DMS79 (cell line): ENCODE measurements at regions not wholly inside any gene's neighbourhood (a gene's known extent, or its start where the extent isn't known, plus 50 kb on each side); places are given as distances from the start of the nearest gene placed in this dataset.
"Not testable (repeated sequence)": the region's sequence is repeated elsewhere in the genome, so short reads cannot be mapped to it uniquely, and the experiment has no call there.

Experiments used
- DNase-seq: peaks from one replicate; lab custom pipeline; 2025; lab: John Stamatoyannopoulos, UW

DNA sequence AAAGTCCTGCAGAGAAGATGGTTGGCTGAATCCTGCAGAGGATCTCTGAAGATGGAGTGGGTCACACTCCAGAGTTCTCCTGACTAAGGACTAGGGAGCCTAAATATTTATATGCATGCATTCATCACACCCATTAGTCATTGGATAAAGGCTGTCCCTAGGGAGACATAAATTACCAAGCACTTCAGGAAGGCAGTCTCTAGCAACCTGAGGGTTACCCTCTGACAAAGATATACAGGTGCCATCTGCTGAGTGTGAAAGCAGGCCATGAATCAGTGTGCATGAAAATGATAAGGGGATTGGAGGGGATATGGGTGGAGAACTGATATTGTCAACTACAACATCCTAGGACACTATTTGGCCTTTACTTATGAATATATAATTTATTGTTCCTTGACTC, 294.8 kb upstream of the DDX18 start:
- DNase-seq, result no peak

DNA sequence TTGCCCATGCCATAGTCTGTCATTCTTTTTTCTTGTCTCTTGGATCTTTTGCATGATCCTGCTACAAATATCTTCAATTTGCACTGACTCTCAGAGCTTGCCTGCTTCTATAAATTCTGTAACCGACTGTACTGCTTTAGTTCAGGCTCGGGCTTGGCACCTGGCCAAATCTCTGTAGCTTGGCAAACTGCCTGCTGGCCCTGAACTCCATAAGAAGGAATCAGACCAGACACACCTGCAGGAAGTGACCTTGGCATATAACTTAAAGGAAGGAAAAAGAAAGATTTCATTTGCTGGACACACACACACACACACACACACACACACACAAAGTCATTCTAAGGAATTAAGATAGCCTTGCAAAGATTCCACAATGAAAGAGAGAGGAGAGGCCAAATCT, 291.2 kb upstream of the DDX18 start:
- peak; percentile 9 for DNase-seq

DNA sequence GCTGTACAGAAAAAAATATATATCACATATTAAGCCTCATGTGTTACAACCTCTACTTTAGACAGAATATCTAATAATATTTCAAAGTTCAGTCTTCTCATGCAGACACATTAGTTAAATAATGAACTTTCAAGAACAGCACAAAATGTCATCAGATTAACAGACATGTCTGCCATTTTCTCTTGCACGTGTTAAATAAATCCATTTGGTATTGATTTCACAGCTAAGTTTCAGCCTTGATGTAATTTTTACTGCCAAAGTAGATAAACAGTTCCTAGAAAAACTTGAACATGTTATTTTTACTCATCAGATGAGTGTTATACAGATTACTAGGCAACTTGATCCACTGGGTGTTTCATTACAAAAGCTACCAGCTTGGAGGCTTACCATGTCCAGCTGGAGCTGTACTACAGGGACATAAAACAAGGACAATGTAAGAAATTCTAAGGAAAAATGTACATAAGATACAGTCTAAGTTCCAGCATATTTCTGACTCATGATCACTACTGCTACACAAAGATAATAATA, 290.7 kb upstream of the DDX18 start:
- DNase-seq, result no peak

DNA sequence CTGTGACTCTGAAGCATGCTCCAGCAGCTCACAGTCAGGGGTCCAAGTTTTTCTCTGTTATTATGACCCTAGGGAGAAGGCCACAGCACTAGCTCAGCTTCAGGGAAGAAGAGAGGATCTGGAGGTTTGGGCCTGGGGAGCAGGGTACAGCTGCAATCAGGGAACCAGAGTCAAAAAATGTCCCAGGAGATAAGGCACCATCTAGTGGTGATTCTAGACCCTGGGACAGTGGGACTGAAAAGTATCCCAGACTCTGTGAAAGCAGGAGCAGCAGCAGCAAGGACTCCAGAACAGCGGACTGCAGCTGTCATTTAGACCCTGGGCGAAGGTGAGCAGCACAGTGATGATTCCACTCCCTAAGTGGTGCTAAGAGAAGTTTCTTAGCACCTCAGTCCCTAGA, 278.4 kb upstream of the DDX18 start:
- no peak for DNase-seq

DNA sequence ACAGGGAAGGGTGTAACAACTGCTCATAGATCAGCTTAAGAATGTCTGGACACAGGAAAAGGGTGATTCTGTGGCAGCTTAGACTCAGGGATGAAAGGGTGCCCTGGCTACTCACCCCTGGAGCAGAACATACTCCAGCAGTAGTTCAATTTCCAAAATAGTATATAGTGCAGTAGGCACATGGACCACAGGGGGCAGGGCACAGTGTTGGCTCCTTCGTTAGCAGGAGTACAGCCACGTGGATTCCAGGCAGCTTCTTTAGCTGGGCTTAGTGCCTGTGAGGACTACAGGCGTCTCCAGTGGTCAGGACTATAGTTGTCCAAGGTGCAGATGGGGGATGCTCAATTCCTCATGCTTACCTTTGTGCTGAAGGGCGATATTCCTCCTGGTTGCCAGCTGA, 277.5 kb upstream of the DDX18 start:
- no peak for DNase-seq

DNA sequence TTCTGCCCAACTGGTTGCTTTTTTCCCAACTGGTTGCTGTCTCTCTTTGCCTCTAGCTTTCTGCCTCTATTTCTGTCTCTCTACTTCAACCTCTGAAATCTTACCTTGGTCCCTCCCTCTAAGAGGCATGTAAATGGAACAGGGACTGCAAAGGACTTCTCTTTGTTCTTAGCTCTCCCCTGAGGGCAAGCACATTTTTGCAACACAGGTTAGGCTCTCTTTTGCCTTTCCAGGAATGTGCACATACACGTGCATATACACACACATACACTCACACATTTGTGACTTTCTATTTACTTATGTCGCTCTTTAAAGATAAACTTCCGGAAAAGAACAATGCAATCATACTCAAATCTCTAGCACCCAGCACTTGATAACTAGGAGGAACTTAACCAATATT, 262.6 kb upstream of the DDX18 start:
- DNase-seq, result no peak

DNA sequence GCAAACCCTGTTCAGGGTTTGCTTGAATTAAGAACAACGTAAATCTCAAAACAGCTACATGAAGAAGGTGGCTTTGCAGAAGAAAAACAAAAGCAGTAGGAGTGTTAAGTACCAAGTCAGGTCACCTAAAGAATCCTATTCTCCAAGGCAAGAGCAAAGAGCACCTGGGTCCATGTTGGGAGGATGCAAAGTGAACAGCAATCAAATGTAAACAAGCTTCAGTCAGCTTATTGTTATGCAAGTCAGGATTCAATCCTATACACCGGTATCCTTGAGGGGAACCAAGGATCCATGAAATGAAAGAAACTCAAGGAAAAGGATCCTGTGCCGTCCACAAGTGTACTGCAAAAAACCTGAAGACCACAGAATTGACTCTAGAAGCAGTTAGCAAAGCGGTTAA, 261.0 kb upstream of the DDX18 start:
- no peak for DNase-seq

DNA sequence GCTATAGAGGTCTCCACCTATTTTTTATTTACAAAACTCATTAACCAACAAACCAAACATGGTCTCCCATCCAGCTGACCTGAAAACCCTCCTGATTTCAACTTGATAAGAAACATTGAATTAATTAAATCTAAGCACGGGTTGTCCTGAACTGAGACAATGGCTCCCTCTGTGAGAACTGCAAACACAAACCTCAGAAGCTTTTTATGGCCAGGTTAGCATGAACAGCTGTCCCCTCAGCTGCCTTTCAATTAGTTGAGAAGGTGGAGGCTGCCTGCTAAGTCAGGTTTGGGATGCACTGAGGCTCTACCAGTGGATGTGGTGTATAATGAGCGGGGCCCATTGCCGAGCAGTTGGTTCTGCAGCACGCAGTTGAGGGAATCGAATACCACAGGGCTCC, 258.5 kb upstream of the DDX18 start:
- DNase-seq, result no peak

DNA sequence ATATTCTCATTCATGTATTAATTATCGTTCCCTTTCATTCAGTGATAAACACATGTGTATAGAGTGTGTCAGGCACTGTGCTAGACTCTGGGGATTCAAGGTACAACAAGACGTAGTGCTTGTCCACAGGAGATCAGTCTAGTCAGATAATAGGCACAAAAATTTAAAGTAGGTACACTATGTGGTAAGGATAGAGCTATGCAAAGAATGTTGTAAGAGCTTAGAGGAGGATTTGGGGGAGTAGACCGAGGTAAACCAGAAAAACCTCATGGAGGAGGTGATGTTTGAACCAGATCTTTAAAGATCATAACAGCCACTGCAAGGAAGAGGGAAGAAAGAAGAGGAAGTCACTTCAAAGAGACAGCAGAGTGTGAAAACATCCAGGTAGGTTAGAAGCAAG, 256.9 kb upstream of the DDX18 start:
- DNase-seq, result no peak

DNA sequence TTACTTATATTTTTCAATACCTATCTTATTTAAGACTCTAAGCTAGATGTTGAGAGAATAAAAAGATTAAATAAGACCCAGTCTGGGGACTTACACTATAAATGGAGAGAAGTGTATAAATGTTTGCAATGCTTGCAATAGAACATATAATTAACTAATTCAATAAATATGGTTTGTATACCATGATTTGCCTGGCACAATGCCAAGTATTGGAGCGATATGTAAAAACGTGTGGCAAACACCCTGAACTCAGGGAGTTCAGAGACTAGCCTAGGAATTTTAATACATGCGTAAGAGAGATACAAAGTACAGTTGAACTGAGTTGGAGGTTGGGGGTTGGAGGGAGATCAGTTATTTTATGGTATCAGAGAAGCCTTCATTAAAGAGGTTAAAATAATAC, 251.8 kb upstream of the DDX18 start:
- DNase-seq, result no peak

DNA sequence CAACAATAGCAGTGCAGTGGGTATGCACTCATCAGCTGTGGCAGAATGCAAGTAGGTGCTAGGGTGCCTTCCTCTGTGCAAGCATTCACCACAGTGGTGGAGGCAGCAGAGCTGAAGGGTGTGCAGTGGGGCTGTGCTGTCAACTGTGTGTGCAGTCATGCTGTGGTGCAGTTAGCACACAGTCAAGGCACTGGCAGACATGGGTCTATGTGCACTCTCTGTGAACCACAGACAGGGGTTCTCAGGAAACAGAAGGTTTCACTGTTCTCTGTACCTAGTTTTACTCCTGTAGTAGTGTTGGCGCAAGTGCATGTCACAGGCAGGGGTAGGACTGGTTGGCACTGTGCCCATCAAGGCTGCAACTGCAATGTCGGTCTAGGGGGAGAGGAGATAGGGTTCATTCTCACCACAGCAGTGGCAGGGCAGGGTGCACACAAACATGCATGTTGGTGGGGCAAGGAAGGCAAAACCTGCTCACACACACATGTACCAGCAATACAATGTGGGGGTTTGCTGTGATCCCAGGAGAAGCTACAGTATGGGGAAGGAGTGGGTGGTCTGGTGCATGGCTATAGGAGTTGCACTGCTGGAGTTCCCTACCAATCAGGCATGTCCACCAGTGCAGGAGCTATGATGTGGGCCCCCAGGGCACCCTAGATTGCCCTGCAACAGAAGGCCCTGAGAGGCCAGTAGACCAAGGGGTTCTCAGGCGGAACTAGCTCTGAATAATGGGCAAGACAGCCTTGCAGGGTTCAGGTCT, 242.7 kb upstream of the DDX18 start:
- no peak for DNase-seq

DNA sequence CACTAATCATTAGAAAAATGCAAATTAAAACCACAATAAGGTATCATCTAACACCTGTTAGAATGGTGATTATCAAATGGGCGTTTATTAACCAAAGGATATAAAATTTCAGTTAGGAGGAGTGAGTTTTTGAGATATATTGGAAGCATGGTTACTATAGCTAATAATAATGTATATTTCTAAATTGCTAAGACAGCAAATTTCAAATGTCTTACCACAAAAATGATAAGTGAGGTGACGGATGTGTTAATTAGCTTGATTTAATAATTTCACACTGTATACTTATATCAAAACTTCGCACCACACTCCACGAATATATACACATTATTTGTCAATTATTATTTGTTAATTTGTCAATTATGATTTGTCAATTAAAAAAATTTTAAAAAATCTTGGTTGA, 227.2 kb upstream of the DDX18 start:
- no peak for DNase-seq

DNA sequence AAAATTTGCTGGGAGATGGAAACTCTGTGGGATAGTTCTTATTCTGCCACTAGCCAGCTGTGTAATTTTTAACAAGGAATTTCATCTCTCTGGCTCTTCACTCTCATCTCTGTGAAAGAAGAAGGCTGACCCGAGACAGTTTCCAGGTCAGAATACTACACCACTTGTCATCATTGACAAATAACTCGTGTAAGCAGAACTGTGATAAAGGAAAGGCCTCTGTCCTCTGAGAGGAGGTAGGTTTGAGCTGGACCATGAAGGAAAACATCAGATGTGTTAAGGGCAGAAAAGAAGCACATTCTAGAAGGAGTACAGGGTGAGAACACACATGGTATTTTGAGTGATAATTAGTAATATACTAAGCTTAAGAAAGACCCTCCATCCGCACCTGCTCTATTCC, 211.4 kb upstream of the DDX18 start:
- no peak for DNase-seq

DNA sequence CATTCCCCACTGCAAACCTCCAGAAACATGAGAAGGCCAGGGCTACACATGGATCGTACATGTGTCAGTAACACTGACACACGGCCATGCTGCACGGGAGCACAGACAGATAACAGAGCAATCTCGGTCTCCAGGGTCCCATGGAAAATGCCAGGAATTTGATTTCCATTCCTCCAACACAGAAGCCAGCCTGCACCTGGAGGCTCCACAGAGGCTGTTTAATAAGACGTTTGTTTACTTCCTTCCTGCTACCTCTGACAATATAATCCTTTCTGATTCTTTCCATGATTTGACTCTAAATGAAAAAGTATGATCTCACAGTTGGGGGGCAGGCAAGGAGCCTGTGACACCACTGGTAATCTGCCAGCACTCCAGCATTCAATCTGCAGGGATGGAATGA, 210.9 kb upstream of the DDX18 start:
- no peak for DNase-seq

DNA sequence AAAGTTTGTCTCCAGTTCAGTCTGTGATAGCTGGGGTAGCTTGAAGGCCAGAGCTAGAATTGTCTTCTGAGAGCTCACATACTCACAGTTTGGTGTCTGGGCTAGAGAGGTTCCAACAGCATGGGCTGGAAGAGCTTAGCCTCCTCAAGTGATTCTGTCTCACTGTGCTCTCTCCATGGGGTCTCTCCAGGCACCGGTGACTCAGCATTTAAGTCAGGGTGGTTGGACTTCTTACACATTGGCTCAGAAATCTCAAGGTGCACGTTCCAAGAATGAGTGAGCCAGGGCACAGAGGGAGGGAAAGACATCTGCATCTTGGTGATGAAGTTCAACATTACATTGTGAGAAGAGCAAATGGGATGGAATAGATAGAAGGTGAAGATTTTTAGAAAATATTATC, 207.3 kb upstream of the DDX18 start:
- no peak for DNase-seq

DNA sequence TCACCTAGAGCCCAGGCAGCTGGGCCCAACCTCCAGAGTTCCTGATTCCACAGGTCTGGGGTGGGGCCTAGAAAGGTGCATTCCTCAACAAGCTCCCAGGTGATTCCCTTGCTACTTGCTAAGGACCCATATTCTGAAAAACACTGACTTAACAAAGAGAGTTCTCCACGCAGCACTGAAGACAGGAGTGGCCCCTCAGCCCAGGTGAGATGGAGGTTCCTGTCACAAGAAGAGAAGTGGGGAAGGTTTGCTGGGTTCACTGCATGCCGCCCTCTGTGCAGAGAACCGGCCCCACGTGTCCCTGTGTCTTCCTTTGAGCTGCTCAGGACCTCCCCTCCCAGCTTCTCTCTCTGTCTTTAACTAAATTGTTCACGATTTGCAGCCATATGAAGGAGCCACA, 201.4 kb upstream of the DDX18 start:
- no peak for DNase-seq

DNA sequence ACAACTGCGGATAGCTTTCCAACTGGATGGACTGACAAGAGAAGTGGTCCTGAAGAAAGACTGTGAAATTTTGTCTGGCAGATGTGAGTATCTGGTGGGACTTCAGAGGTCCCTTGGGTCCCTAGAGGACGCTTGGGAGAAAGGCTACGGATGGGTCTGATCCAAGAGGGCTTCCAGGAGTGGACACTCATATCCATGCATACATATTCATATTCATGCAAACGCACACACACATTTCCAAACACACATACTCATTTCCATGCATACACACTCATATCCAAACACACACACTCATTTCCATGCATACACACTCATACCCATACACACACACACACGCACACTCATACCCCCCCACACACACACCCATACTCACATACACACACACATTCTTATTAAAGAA, 200.2 kb upstream of the DDX18 start:
- DNase-seq, result no peak

DNA sequence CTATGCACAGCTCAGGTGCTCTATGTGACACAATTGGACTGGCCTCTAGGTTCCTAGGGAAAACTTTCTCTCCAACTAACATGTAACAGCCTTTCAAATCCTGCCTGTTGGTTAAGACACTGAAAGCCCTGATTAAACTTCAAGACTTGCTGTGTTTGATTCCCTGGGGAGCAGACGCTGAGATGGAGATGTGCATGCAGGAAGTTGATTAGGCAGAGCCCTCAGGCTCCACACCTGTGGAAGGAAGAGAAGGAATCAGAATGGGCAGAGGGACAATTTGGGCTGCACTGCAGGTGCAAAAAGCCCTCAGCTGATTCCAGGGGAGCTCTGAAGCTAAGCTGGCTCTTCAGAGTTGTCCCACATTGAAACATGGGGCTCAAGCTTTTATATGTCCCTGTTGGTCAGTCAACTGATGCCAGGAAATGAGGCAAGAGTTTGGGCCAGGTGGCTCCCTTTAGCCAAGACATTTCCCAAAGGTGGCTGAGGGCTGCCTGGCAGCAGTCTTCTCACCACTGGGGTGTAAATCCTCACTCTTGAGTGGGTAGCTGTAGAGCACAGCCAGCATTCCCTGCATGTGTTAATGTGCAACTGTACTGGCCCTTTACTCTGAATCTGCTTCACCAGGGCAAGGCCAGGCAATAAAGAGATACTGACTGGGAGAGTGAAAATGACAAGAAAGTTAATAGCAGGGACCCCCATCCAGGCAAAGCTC, 199.5 kb upstream of the DDX18 start:
- no peak for DNase-seq

DNA sequence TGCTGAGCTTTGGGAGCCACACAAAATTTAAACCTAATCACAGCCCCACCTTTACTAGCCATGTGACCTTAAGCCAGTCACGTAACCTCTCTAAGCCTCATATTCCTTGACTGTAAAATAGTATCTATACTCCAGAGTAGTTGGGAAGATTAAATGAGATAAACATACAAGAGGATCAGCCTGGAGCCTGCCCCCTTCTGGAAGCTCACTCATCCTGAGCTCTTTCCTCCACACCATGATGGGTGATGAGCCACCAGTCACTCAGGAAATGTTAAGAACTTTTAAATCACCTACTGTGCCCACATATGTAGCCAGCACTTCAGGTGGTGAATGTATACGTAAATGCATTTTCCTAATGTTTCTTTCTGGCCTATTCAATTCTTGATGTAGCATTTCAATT, 195.9 kb upstream of the DDX18 start:
- DNase-seq, result no peak

DNA sequence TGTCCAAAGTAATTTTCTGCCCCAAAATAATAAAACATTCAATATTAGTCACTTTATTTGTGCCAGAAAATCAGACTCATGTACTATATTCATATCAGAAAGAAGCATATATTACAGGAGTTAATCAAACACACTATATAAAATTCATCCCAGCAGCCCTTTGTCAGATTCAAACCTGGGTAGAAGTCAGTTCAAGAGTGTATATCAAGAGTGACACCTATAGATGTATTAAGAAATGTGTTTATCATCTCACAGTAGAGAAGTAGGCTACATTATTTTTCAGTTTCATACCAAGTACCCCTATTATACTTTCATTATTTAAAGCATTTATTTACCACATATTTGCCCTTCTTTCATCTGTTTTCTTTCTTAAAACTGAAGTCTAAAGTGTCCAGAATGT, 193.2 kb upstream of the DDX18 start:
- no peak for DNase-seq

DNA sequence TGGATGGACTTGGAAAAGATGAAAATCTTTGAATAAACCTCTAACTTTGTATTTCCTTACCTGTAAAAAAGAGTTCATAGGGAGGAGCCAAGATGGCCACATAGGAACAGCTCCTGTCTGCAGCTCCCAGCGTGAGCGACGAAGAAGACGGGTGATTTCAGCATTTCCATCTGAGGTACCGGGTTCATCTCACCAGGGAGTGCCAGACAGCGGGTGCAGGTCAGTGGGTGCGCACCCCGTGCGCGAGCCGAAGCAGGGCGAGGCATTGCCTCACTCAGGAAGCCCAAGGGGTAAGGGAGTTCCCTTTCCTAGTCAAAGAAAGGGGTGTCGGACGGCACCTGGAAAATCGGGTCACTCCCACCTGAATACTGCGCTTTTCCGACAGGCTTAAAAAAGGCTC, 191.3 kb upstream of the DDX18 start:
- DNase-seq, result not testable (repeated sequence)

DNA sequence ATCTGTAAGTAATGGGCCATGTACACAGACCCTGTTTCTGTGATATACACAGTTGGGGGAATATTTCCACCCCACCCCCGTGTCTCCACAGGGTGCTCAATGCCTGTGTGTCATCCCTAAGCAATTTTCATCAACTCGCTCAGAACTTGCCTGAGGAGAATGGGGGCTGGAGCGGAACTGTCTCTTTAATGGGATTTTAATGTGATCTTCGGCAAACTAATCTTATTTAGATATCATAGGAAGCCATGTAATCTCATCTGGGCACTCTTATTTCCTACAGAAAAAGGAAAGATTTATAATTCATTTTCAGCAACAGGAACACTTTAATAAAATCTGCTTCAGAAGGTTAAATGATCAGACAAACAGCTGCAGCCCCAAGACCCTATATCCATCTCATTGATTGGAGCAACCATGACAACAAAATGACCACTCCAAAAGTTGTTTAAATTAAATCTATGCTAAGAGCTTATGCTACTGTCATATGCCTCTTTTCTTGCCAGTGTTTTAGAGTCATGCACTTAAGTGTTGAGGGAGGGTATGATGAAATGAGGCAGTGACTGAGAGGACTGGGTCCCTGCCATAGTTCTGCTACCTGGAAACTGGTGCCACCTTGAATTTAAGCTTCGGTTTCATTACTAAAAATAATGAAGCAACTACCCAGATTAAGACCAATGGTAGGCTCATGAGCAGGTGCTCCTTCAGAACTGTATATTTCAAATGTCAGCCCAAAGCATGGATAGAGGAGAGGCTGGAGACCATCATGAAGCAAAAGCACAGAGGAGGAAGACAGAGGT, 183.1 kb upstream of the DDX18 start:
- DNase-seq, result no peak

DNA sequence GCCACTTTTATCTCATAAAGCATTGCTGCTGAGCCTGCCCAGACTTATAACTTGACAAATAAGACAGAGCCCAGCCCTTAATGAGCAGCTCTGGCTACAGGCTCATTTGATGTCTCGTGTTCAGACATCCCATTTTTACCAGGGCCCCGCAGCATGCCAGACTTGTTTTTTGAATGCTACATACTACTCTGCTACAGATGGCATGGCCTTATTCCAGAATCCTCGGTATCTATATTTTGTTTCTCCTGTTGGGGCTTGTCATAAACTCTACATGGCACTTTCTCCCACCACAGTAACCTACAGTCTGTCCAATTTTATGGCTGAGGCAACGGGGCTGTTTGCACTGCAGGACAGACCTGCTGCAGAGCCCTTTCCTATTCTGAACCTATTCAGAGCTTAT, 179.0 kb upstream of the DDX18 start:
- DNase-seq, result no peak
